Neuronal stem cell (in vitro differentiated cells): ENCODE measurements at regions not wholly inside any gene's neighbourhood (a gene's known extent, or its start where the extent isn't known, plus 50 kb on each side); places are given as distances from the start of the nearest gene placed in this dataset.

Experiments
- DNase-seq: peaks from one replicate; pipeline ENCODE4 v3.0.0-alpha.2; 2013; ENCODE audit warnings: low spot score
- H2AFZ ChIP-seq: one replicate; pipeline ENCODE4 v1.6.1; 2013; ENCODE audit warnings: mild to moderate bottlenecking, low read length, inconsistent platforms
- H2AK5ac ChIP-seq: 2 replicates; pipeline ENCODE4 v1.6.1; 2013; ENCODE audit warnings: low read depth, mild to moderate bottlenecking, inconsistent platforms, low read length, moderate library complexity, mixed read lengths
- H2BK120ac ChIP-seq: 2 replicates; pipeline ENCODE4 v1.6.1; 2013; ENCODE audit warnings: low read depth, mild to moderate bottlenecking, inconsistent platforms, low read length, moderate library complexity, mixed read lengths
- H2BK12ac ChIP-seq: one replicate; pipeline ENCODE4 v1.6.1; 2013; ENCODE audit warnings: low read length, inconsistent platforms
- H2BK15ac ChIP-seq: 2 replicates; pipeline ENCODE4 v1.6.1; 2013; ENCODE audit warnings: mild to moderate bottlenecking, low read length, inconsistent platforms, mixed read lengths
- H2BK5ac ChIP-seq: one replicate; pipeline ENCODE4 v1.6.1; 2013; ENCODE audit warnings: inconsistent platforms, mild to moderate bottlenecking, low read length, moderate library complexity
- H3K14ac ChIP-seq: one replicate; pipeline ENCODE4 v1.6.1; 2013; ENCODE audit warnings: low read length, inconsistent platforms
- H3K18ac ChIP-seq: 2 replicates; pipeline ENCODE4 v1.6.1; 2013; ENCODE audit warnings: low read length, inconsistent platforms
- H3K23ac ChIP-seq: 2 replicates; pipeline ENCODE4 v1.6.1; 2013; ENCODE audit warnings: low read depth, mild to moderate bottlenecking, mixed read lengths, low read length, inconsistent platforms; ENCODE audit not compliant: poor library complexity
- H3K27ac ChIP-seq: replicated peaks from 3 replicates; pipeline ENCODE4 v1.5.1; 2013; ENCODE audit warnings: low read length, inconsistent platforms
- H3K27me3 ChIP-seq, 3 experiments: 2 replicates each; pipeline ENCODE4 v1.6.1; 2013; ENCODE audit warnings: low read length in 3 of 3, mild to moderate bottlenecking in 2 of 3, inconsistent platforms in 1 of 3, low read depth in 1 of 3, mixed read lengths in 1 of 3, moderate library complexity in 1 of 3; ENCODE audit not compliant: control insufficient read depth in 3 of 3, insufficient read depth in 3 of 3
- H3K36me3 ChIP-seq, 2 donors: replicated peaks in 1 of 2; 2 replicates each; pipeline ENCODE4 v1.6.1; 2013; ENCODE audit warnings: low read length in 2 of 2; ENCODE audit not compliant: control insufficient read depth in 2 of 2, insufficient read depth in 2 of 2
- H3K4ac ChIP-seq: 2 replicates; pipeline ENCODE4 v1.6.1; 2013; ENCODE audit warnings: inconsistent platforms, mild to moderate bottlenecking, low read length, moderate library complexity
- H3K4me1 ChIP-seq, 2 donors: 1 replicate in 1 of 2; 2 replicates in 1 of 2; pipeline ENCODE4 v1.6.1; 2013; ENCODE audit warnings: low read length in 2 of 2, low read depth in 1 of 2; ENCODE audit not compliant: control insufficient read depth in 2 of 2, insufficient read depth in 1 of 2
- H3K4me2 ChIP-seq: one replicate; pipeline ENCODE4 v1.6.1; 2013; ENCODE audit warnings: mild to moderate bottlenecking, low read length, inconsistent platforms; ENCODE audit not compliant: insufficient read depth, poor library complexity, severe bottlenecking
- H3K4me3 ChIP-seq, 2 donors: 2 replicates each; pipeline ENCODE4 v1.5.1; 2013; ENCODE audit warnings: low read length in 2 of 2, mild to moderate bottlenecking in 2 of 2, inconsistent platforms in 1 of 2, moderate library complexity in 1 of 2
- H3K79me1 ChIP-seq: one replicate; pipeline ENCODE4 v1.6.1; 2013; ENCODE audit warnings: low read depth, mild to moderate bottlenecking, inconsistent platforms, low read length, moderate library complexity
- H3K9ac ChIP-seq: one replicate; pipeline ENCODE4 v1.6.1; 2013; ENCODE audit warnings: mild to moderate bottlenecking, low read depth, low read length, inconsistent platforms; ENCODE audit not compliant: poor library complexity
- H3K9me3 ChIP-seq, 2 donors: replicated peaks in 1 of 2; 2 replicates each; pipeline versions ENCODE3 to v1.6.1; 2013; ENCODE audit warnings: low read length in 2 of 2, mild to moderate bottlenecking in 2 of 2, inconsistent platforms in 1 of 2, low read depth in 1 of 2, mixed read lengths in 1 of 2, moderate library complexity in 1 of 2; ENCODE audit not compliant: control insufficient read depth in 2 of 2, insufficient read depth in 1 of 2
- H4K8ac ChIP-seq: one replicate; pipeline ENCODE4 v1.6.1; 2013; ENCODE audit warnings: low read depth, mild to moderate bottlenecking, inconsistent platforms, low read length, moderate library complexity
- H4K91ac ChIP-seq: one replicate; pipeline ENCODE4 v1.6.1; 2013; ENCODE audit warnings: low read length, low read depth, mild to moderate bottlenecking, inconsistent platforms; ENCODE audit not compliant: poor library complexity
- WGBS, 2 donors: extraction: QIAGEN DNeasy Blood & Tissue Kit; methylation state at CpG; one replicate each; pipeline ENCODE4 v1.1.7; 2013; ENCODE audit warnings: missing lambda C conversion rate in 2 of 2, mixed read lengths in 1 of 2; ENCODE audit not compliant: insufficient read length in 2 of 2, insufficient replicate concordance in 1 of 2; ENCODE audit errors: extremely low coverage in 2 of 2; 5-methylcytosine and 5-hydroxymethylcytosine counted together

DNA sequence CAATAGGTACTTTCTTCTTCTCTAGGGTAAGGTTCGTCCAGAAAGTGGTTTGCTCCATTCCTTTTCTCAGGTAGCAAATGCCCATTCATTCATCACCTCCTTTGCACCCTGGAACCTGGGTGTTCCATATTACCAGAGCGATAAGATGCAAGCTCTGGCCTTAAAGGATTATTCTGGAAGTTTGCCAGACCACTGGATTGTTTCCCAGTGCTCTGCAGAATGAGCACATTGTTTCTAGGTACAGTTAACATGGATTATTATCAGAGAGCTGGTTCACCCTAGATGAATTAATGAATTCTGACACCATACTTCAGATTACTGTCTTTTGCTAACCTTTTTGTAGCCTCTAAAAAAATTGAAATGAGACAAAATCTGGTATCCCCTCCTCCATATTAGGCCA is 170.9 kb upstream of the BMP4 start:
- Histone ChIP-seq H4K91ac (no peak overlapping the region), H3K9ac (no peak overlapping the region), H3K4ac (no peak overlapping the region), H4K8ac (no peak overlapping the region), H3K4me3 (no peak overlapping the region), H3K36me3 (no peaks in the 10 kb centered on the region), H3K14ac (no peak overlapping the region), H2AFZ (no peak overlapping the region), H3K18ac (no peak overlapping the region), H2BK5ac (no peak overlapping the region), H3K9me3 (no peaks in the 10 kb centered on the region), H3K79me1 (no peaks in the 10 kb centered on the region), H2BK120ac (no peak overlapping the region), H2AK5ac (no peak overlapping the region), H3K4me2 (no peak overlapping the region), H3K27me3 (no peaks in the 10 kb centered on the region), H3K27ac (no peak overlapping the region), H3K23ac (no peak overlapping the region), H3K4me1 (no peaks in the 10 kb centered on the region), H2BK15ac (no peak overlapping the region), H2BK12ac (no peak overlapping the region)
- no peak for DNase-seq
- WGBS, 2 donors, result no CpG with 5 or more reads among the region's 2 CpGs

DNA sequence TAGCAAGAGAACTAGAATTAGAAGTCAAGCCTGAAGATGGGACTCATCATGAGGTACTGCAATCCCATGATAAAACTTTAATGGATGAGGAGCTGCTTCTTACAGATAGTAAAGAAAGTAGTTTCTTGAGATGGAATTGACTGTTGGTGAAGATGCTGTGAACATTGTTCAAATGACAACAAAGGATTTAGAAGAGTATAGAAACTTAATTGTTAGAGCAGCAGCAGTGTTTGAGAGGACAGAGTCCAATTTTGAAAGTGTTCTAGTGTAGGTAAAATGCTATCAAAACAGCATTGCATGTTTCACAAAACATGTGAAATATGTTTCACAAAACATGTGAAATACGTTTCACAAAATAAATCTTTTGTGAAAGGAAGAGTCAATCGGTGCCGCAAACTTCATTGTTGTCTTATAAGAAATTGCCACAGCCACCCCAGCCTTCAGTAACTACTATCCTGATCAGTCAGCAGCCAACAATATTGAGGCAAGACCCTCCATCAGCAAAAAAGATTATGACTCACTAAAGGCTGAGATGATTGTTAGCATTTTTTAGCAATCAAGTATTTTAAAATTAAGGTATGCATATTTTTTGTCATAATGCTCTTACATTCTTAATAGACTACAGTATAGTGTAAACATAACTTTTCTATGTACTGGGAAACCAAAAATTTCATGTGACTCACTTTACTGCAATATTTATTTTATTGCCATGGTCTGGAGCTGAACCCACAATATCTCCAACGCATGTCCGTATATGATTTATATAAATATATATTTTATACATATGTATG is 173.4 kb upstream of the BMP4 start:
- H3K4ac ChIP-seq, result no peak overlapping the region
- no peaks in the 10 kb centered on the region for H3K4me1 ChIP-seq
- H3K4me2 ChIP-seq, result no peak overlapping the region
- DNase-seq, result no peak
- H3K18ac ChIP-seq, result no peak overlapping the region
- no peak overlapping the region for H2BK15ac ChIP-seq
- no peak overlapping the region for H3K23ac ChIP-seq
- H2BK5ac ChIP-seq, result no peak overlapping the region
- H3K79me1 ChIP-seq, result no peaks in the 10 kb centered on the region
- H2BK12ac ChIP-seq, result no peak overlapping the region
- no peak overlapping the region for H3K9ac ChIP-seq
- WGBS, 2 donors, result no CpG with 5 or more reads among the region's 5 CpGs
- H3K27ac ChIP-seq, result no peak overlapping the region
- no peak overlapping the region for H4K8ac ChIP-seq
- H3K14ac ChIP-seq, result no peak overlapping the region
- no peak overlapping the region for H3K4me3 ChIP-seq
- no peak overlapping the region for H2BK120ac ChIP-seq
- no peaks in the 10 kb centered on the region for H3K36me3 ChIP-seq
- H2AFZ ChIP-seq, result no peak overlapping the region
- H4K91ac ChIP-seq, result no peak overlapping the region
- H3K27me3 ChIP-seq, result no peaks in the 10 kb centered on the region
- H3K9me3 ChIP-seq, result no peaks in the 10 kb centered on the region
- no peak overlapping the region for H2AK5ac ChIP-seq

DNA sequence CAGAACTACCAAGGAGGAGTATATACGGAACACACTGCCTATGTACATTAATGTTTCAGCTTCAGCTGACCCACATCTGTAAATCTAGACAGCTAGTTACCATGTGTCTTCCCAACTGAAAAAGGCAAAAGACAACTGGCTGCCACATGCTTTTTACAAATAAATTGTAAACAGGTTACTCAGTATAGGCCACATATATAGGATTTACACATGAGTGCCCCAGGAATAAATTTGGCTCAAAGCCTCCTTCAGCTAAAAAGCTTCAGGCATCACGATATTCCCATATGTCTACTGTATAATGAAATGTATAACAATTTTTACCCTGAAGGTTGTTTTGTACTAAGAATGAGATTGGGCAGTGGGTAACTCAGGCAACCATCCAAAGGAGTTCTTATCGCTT is 175.9 kb upstream of the BMP4 start:
- Histone ChIP-seq H3K9ac (no peak overlapping the region), H4K8ac (no peak overlapping the region), H3K79me1 (no peaks in the 10 kb centered on the region), H3K27me3 (no peaks in the 10 kb centered on the region), H3K23ac (no peak overlapping the region), H3K18ac (no peak overlapping the region), H2AK5ac (no peak overlapping the region), H2BK15ac (no peak overlapping the region), H3K4me1 (no peaks in the 10 kb centered on the region), H2BK120ac (no peak overlapping the region), H4K91ac (no peak overlapping the region), H3K27ac (no peak overlapping the region), H3K14ac (no peak overlapping the region), H2BK12ac (no peak overlapping the region), H3K4ac (no peak overlapping the region), H3K4me3 (no peak overlapping the region), H2BK5ac (no peak overlapping the region), H2AFZ (no peak overlapping the region), H3K9me3 (no peaks in the 10 kb centered on the region), H3K36me3 (no peaks in the 10 kb centered on the region), H3K4me2 (no peak overlapping the region)
- WGBS, 2 donors, result no CpG with 5 or more reads among the region's 3 CpGs
- no peak for DNase-seq

DNA sequence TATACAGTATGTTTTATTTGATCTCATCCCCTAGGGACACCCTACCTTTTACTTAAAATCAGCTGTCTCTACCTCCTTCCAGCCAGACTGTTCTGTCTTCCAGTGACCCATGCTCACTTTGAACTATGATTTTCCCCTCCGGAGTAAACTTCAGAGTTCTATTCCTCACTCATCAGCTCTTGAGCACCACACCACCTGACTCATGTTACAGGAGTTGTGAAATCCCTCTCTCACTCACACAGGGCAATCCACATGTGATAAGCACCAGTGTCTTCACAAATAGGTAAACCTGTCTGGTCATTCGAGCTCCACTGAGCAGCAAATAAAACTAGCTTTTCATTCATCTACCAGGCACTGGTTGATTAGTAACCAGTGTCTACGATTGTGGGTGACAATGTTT is 177.3 kb upstream of the BMP4 start:
- no peak overlapping the region for H3K4me2 ChIP-seq
- no peak overlapping the region for H3K18ac ChIP-seq
- no peak overlapping the region for H3K9ac ChIP-seq
- H2BK12ac ChIP-seq, result no peak overlapping the region
- no peaks in the 10 kb centered on the region for H3K9me3 ChIP-seq
- no peak overlapping the region for H3K27ac ChIP-seq
- H4K91ac ChIP-seq, result no peak overlapping the region
- no peaks in the 10 kb centered on the region for H3K36me3 ChIP-seq
- WGBS, 2 donors, result no CpG with 5 or more reads among the region's 3 CpGs
- H2BK15ac ChIP-seq, result no peak overlapping the region
- H4K8ac ChIP-seq, result no peak overlapping the region
- no peak overlapping the region for H2BK5ac ChIP-seq
- no peak overlapping the region for H2AK5ac ChIP-seq
- no peak overlapping the region for H3K23ac ChIP-seq
- H2BK120ac ChIP-seq, result no peak overlapping the region
- no peak overlapping the region for H2AFZ ChIP-seq
- H3K4ac ChIP-seq, result no peak overlapping the region
- H3K27me3 ChIP-seq, result no peaks in the 10 kb centered on the region
- H3K79me1 ChIP-seq, result no peaks in the 10 kb centered on the region
- no peak overlapping the region for H3K4me3 ChIP-seq
- no peak for DNase-seq
- H3K14ac ChIP-seq, result no peak overlapping the region
- no peaks in the 10 kb centered on the region for H3K4me1 ChIP-seq
